Neural cell (in vitro differentiated cells): ENCODE measurements at regions not wholly inside any gene's neighbourhood (a gene's known extent, or its start where the extent isn't known, plus 50 kb on each side); places are given as distances from the start of the nearest gene placed in this dataset.

Experiments
- H2AFZ ChIP-seq: fragments of 200-600, 300-800 bp; sonication (generic), shearing (Covaris generic); 2 replicates; pipeline ENCODE4 v1.6.0; 2014; ENCODE audit warnings: low read depth, mild to moderate bottlenecking, antibody characterized with exemption, low read length, moderate library complexity
- H3F3A ChIP-seq: fragments of 200-600 bp; shearing (Covaris generic); 2 replicates; pipeline ENCODE4 v1.6.1; 2016; ENCODE audit warnings: mild to moderate bottlenecking, moderate library complexity, mixed read lengths, antibody characterized with exemption, low read length; ENCODE audit not compliant: insufficient read depth, poor library complexity, severe bottlenecking
- H3K27ac ChIP-seq: fragments of 200-600, 300-800 bp; sonication (generic), shearing (Covaris generic); 2 replicates; pipeline ENCODE4 v1.5.1; 2014; ENCODE audit warnings: mild to moderate bottlenecking, low read length, moderate library complexity
- H3K27me3 ChIP-seq: fragments of 300-800, 200-600 bp; sonication (generic), shearing (Covaris generic); 2 replicates; pipeline ENCODE4 v1.6.0; 2014; ENCODE audit warnings: mild to moderate bottlenecking, low read depth, low read length, moderate library complexity; ENCODE audit not compliant: insufficient read depth
- H3K36me3 ChIP-seq: fragments of 300-800, 200-600 bp; sonication (generic), shearing (Covaris generic); 2 replicates; pipeline ENCODE4 v1.5.1; 2014; ENCODE audit warnings: mild to moderate bottlenecking, antibody characterized with exemption, low read length, moderate library complexity; ENCODE audit not compliant: insufficient read depth
- H3K4me2 ChIP-seq: fragments of 300-800, 200-600 bp; sonication (generic), shearing (Covaris generic); 2 replicates; pipeline ENCODE4 v1.6.0; 2014; ENCODE audit warnings: mild to moderate bottlenecking, low read length
- H3K4me3 ChIP-seq: fragments of 300-800, 200-600 bp; sonication (generic), shearing (Covaris generic); 2 replicates; pipeline ENCODE4 v1.5.1; 2014; ENCODE audit warnings: mild to moderate bottlenecking, low read length, moderate library complexity
- H3K79me2 ChIP-seq: fragments of 200-600 bp; shearing (Covaris generic); replicated peaks from 2 replicates; pipeline ENCODE4 v1.6.0; 2014; ENCODE audit warnings: mild to moderate bottlenecking, low read length, moderate library complexity; ENCODE audit not compliant: insufficient read depth
- H3K9ac ChIP-seq: fragments of 300-800, 200-600 bp; sonication (generic), shearing (Covaris generic); 2 replicates; pipeline ENCODE4 v1.6.1; 2016; ENCODE audit warnings: mild to moderate bottlenecking, low read length, mixed read lengths
- H3K9me2 ChIP-seq: fragments of 200-600 bp; shearing (Covaris generic); 2 replicates; pipeline ENCODE4 v1.6.1; 2016; ENCODE audit warnings: mild to moderate bottlenecking, low read length, mixed read lengths; ENCODE audit not compliant: insufficient read depth
- H3K9me3 ChIP-seq: fragments of 200-600, 300-800 bp; sonication (generic), shearing (Covaris generic); 2 replicates; pipeline ENCODE4 v1.6.1; 2016; ENCODE audit warnings: mild to moderate bottlenecking, mixed run types, low read length, moderate library complexity, mixed read lengths
- H4K20me1 ChIP-seq: fragments of 200-600 bp; shearing (Covaris generic); 2 replicates; pipeline ENCODE4 v1.6.1; 2016; ENCODE audit warnings: mild to moderate bottlenecking, mixed run types; ENCODE audit not compliant: insufficient read depth
- EP300 ChIP-seq: fragments of 450-650 bp; conservative IDR thresholded peaks from 2 replicates; pipeline ENCODE4 v1.6.1; 2014; ENCODE audit warnings: antibody characterized with exemption, mild to moderate bottlenecking, moderate library complexity; ENCODE audit not compliant: poor library complexity, severe bottlenecking
- EZH2 ChIP-seq: fragments of 200-600, 300-800 bp; shearing (Covaris generic), sonication (generic); IDR thresholded peaks from 2 replicates; pipeline ENCODE4 v1.6.1; 2014; ENCODE audit warnings: antibody characterized with exemption, low read length, borderline replicate concordance, mild to moderate bottlenecking; ENCODE audit not compliant: insufficient read depth, poor library complexity, severe bottlenecking
- MXI1 ChIP-seq: fragments of 450-650 bp; conservative IDR thresholded peaks from 2 replicates; pipeline ENCODE4 v1.6.1; 2014; ENCODE audit warnings: antibody characterized with exemption, mild to moderate bottlenecking; ENCODE audit not compliant: poor library complexity, severe bottlenecking
- POLR2AphosphoS5 ChIP-seq: IDR thresholded peaks from 2 replicates; pipeline ENCODE4 v1.6.1; 2012
- RAD21 ChIP-seq: fragments of 450-650 bp; conservative IDR thresholded peaks from 2 replicates; pipeline ENCODE4 v1.6.1; 2014; ENCODE audit warnings: antibody characterized with exemption, mild to moderate bottlenecking, moderate library complexity
- SMC3 ChIP-seq: fragments of 450-650 bp; conservative IDR thresholded peaks from 2 replicates; pipeline ENCODE4 v1.6.1; 2014; ENCODE audit warnings: antibody characterized with exemption, mild to moderate bottlenecking, moderate library complexity; ENCODE audit not compliant: poor library complexity
- TAF1 ChIP-seq: IDR thresholded peaks from 2 replicates; pipeline ENCODE4 v1.6.1; 2012; ENCODE audit warnings: low read depth
- TF ChIP-seq, protein P1 (sequence below): fragments of 450-650 bp; IDR thresholded peaks from 2 replicates; pipeline ENCODE4 v1.5.1; 2014; ENCODE audit warnings: antibody characterized with exemption, mild to moderate bottlenecking, moderate library complexity; ENCODE audit not compliant: poor library complexity, severe bottlenecking
- TF ChIP-seq, protein P2 (sequence below): IDR thresholded peaks from 2 replicates; pipeline ENCODE4 v1.6.1; 2012; ENCODE audit warnings: borderline replicate concordance

DNA sequence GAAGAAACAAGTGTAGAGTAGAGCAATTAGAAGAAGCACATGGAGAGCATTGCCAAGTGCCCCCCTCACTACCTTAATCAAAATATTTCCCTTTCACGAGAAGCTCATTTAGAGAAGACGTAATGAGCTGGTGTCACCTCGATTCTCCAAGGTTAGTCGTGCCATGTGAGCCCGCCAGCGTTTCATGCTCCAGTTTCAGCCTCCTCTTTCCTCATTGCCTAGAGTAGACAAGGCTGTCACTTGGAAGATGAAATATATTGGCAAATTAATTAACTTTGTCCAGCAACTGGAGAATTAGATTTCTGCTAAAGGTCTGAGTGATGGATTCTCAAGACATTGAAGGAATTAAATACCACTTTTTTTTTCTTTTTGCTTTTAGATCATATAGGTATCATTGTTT, 399.6 kb downstream of the TUSC7 start:
- Histone ChIP-seq H3K4me2 (no peak overlapping the region), H3K9ac (no peak overlapping the region), H3K4me3 (no peak overlapping the region), H3F3A (no peaks in the 10 kb centered on the region), H2AFZ (no peak overlapping the region), H3K36me3 (no peaks in the 10 kb centered on the region), H3K27me3 (no peaks in the 10 kb centered on the region), H4K20me1 (no peaks in the 10 kb centered on the region), H3K9me3 (no peaks in the 10 kb centered on the region), H3K9me2 (no peaks in the 10 kb centered on the region), H3K27ac (no peak overlapping the region), H3K79me2 (no peaks in the 10 kb centered on the region)
- no peak for TF ChIP-seq POLR2AphosphoS5
- no peak for TF ChIP-seq MXI1
- TF ChIP-seq RAD21, result no peak
- no peak for TF ChIP-seq EP300
- no peak for TF ChIP-seq TAF1
- no peak for TF ChIP-seq EZH2
- TF ChIP-seq, protein P1, sequence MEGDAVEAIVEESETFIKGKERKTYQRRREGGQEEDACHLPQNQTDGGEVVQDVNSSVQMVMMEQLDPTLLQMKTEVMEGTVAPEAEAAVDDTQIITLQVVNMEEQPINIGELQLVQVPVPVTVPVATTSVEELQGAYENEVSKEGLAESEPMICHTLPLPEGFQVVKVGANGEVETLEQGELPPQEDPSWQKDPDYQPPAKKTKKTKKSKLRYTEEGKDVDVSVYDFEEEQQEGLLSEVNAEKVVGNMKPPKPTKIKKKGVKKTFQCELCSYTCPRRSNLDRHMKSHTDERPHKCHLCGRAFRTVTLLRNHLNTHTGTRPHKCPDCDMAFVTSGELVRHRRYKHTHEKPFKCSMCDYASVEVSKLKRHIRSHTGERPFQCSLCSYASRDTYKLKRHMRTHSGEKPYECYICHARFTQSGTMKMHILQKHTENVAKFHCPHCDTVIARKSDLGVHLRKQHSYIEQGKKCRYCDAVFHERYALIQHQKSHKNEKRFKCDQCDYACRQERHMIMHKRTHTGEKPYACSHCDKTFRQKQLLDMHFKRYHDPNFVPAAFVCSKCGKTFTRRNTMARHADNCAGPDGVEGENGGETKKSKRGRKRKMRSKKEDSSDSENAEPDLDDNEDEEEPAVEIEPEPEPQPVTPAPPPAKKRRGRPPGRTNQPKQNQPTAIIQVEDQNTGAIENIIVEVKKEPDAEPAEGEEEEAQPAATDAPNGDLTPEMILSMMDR, result no peak
- TF ChIP-seq, protein P2, sequence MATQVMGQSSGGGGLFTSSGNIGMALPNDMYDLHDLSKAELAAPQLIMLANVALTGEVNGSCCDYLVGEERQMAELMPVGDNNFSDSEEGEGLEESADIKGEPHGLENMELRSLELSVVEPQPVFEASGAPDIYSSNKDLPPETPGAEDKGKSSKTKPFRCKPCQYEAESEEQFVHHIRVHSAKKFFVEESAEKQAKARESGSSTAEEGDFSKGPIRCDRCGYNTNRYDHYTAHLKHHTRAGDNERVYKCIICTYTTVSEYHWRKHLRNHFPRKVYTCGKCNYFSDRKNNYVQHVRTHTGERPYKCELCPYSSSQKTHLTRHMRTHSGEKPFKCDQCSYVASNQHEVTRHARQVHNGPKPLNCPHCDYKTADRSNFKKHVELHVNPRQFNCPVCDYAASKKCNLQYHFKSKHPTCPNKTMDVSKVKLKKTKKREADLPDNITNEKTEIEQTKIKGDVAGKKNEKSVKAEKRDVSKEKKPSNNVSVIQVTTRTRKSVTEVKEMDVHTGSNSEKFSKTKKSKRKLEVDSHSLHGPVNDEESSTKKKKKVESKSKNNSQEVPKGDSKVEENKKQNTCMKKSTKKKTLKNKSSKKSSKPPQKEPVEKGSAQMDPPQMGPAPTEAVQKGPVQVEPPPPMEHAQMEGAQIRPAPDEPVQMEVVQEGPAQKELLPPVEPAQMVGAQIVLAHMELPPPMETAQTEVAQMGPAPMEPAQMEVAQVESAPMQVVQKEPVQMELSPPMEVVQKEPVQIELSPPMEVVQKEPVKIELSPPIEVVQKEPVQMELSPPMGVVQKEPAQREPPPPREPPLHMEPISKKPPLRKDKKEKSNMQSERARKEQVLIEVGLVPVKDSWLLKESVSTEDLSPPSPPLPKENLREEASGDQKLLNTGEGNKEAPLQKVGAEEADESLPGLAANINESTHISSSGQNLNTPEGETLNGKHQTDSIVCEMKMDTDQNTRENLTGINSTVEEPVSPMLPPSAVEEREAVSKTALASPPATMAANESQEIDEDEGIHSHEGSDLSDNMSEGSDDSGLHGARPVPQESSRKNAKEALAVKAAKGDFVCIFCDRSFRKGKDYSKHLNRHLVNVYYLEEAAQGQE, result no peak
- TF ChIP-seq SMC3, result no peak

DNA sequence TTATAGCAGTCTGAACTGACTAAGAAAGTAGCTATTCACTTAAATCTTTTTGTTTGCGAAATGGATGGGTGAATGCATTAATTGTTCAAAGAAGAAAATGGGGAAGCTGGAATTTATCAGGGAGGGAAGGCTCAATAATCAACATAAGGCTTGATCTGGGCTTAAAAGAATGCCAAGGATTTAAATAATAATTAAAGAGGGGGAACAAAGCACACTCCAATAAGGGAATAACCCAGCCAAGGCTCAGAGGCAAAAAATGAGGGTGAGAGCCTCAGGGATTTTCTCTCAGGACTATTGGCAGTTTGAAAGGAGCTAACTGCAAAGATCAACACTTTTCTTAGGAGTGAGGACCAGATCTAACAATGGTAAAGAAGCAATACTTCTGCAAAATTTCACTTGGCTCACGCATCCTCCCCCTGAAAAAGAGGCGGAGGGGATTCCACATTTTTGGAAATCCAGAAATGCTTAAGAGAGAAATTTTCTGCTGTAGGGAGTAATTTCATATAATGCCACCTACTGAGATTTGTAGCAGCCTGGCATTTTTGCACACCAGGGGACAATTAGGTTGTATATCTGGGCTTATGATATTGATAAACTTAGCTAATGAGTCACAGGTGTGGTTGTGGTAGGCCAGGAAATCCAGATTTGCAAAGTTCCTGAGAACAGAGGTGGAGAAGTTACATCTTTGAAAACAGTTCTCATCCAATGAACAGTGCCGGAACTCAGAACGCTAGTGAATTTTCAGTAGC, 405.1 kb downstream of the TUSC7 start:
- H3K9me2 ChIP-seq, result no peaks in the 10 kb centered on the region
- no peak overlapping the region for H3K4me2 ChIP-seq
- no peak overlapping the region for H3K9ac ChIP-seq
- H3K27me3 ChIP-seq, result no peaks in the 10 kb centered on the region
- no peak overlapping the region for H3K4me3 ChIP-seq
- no peaks in the 10 kb centered on the region for H3K36me3 ChIP-seq
- H3K9me3 ChIP-seq, result no peaks in the 10 kb centered on the region
- H3F3A ChIP-seq, result no peaks in the 10 kb centered on the region
- no peak overlapping the region for H2AFZ ChIP-seq
- no peak for TF ChIP-seq EP300
- no peak overlapping the region for H3K27ac ChIP-seq
- no peaks in the 10 kb centered on the region for H4K20me1 ChIP-seq
- no peaks in the 10 kb centered on the region for H3K79me2 ChIP-seq
